ENCODE measurements at regions not wholly inside any gene's neighbourhood (a gene's known extent, or its start where the extent isn't known, plus 50 kb on each side); places are given as distances from the start of the nearest gene placed in this dataset.

DNA sequence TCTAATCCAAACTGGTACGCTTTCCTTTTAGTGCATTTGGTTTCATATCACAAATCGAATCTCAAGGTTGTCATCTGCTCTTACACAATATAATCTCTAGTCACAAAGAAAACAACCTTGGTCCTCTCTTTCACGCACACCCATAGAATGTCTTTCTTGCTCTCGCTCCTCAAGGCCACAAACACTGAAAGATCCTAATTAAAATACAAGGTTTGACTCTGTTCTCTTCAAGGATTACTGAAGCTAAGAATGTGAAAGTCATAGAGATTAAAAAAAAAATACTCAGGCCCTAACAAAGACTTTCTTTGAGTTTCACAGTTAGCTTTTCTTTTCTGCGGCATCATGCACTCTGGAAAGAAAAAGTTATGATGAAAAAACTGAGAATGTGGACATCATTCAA, 891.5 kb downstream of the EFNB2 start:
- TF ChIP-seq, protein P1, sequence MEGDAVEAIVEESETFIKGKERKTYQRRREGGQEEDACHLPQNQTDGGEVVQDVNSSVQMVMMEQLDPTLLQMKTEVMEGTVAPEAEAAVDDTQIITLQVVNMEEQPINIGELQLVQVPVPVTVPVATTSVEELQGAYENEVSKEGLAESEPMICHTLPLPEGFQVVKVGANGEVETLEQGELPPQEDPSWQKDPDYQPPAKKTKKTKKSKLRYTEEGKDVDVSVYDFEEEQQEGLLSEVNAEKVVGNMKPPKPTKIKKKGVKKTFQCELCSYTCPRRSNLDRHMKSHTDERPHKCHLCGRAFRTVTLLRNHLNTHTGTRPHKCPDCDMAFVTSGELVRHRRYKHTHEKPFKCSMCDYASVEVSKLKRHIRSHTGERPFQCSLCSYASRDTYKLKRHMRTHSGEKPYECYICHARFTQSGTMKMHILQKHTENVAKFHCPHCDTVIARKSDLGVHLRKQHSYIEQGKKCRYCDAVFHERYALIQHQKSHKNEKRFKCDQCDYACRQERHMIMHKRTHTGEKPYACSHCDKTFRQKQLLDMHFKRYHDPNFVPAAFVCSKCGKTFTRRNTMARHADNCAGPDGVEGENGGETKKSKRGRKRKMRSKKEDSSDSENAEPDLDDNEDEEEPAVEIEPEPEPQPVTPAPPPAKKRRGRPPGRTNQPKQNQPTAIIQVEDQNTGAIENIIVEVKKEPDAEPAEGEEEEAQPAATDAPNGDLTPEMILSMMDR (IDR thresholded peaks at IDR 0.05): no peak
- no peak for TF ChIP-seq POLR2A (IDR thresholded peaks at IDR 0.05)

All from right lobe of liver (tissue), 4 donors.